Keratinocyte (primary cell): ENCODE measurements at regions not wholly inside any gene's neighbourhood (a gene's known extent, or its start where the extent isn't known, plus 50 kb on each side); places are given as distances from the start of the nearest gene placed in this dataset.
"Not testable (repeated sequence)": the region's sequence is repeated elsewhere in the genome, so short reads cannot be mapped to it uniquely, and the experiment has no call there.

ENCODE experiments used
- DNase-seq: peaks from one replicate; pipeline ENCODE4 v3.0.0-alpha.2; 2011; ENCODE audit warnings: low read depth, missing footprints, low spot score
- FAIRE-seq: peaks from 2 replicates; lab custom pipeline; 2011; peaks lifted over from hg19 to GRCh38; lab: Jason Lieb, UNC
- H2AFZ ChIP-seq: 2 replicates; pipeline ENCODE4 v1.6.0; 2012; ENCODE audit warnings: low read length, control low read depth, inconsistent platforms; ENCODE audit not compliant: control insufficient read depth
- H3K27ac ChIP-seq: 2 replicates; pipeline ENCODE4 v1.5.1; 2011; ENCODE audit warnings: low read length; ENCODE audit not compliant: control insufficient read depth, insufficient read depth
- H3K27me3 ChIP-seq: 3 replicates; pipeline ENCODE4 v1.6.0; 2011; ENCODE audit warnings: low read length; ENCODE audit not compliant: control insufficient read depth, insufficient read depth; ENCODE audit errors: extremely low read depth
- H3K36me3 ChIP-seq, 2 experiments: 2 replicates in 1 of 2; 3 replicates in 1 of 2; pipeline ENCODE4 v1.5.1; 2011; ENCODE audit warnings: low read length in 2 of 2, mild to moderate bottlenecking in 1 of 2; ENCODE audit not compliant: control insufficient read depth in 2 of 2, insufficient read depth in 2 of 2; ENCODE audit errors: extremely low read depth in 1 of 2
- H3K4me1 ChIP-seq: 3 replicates; pipeline ENCODE4 v1.5.1; 2011; ENCODE audit warnings: low read length; ENCODE audit not compliant: control insufficient read depth, insufficient read depth; ENCODE audit errors: extremely low read depth
- H3K4me2 ChIP-seq: 3 replicates; pipeline ENCODE4 v1.6.0; 2011; ENCODE audit warnings: low read depth, low read length; ENCODE audit not compliant: control insufficient read depth, insufficient read depth; ENCODE audit errors: extremely low read depth
- H3K4me3 ChIP-seq, 3 experiments: fragments of 200-600 bp in 1 of 3; sonication (generic) in 1 of 3; 2 replicates in 2 of 3; 3 replicates in 1 of 3; pipeline ENCODE4 v1.5.1; 2011 to 2016; ENCODE audit warnings: low read length in 3 of 3, mild to moderate bottlenecking in 3 of 3, control low read depth in 2 of 3, inconsistent platforms in 1 of 3, low read depth in 1 of 3, mixed read lengths in 1 of 3, mixed run types in 1 of 3, moderate library complexity in 1 of 3; ENCODE audit not compliant: control insufficient read depth in 2 of 3, insufficient read depth in 2 of 3; ENCODE audit errors: extremely low read depth in 1 of 3
- H3K79me2 ChIP-seq: 2 replicates; pipeline ENCODE4 v1.6.0; 2012; ENCODE audit warnings: low read length; ENCODE audit not compliant: control insufficient read depth, insufficient read depth
- H3K9ac ChIP-seq: 3 replicates; pipeline ENCODE4 v1.6.0; 2011; ENCODE audit warnings: low read length; ENCODE audit not compliant: control insufficient read depth, insufficient read depth; ENCODE audit errors: extremely low read depth
- H3K9me1 ChIP-seq: 3 replicates; pipeline ENCODE4 v1.6.0; 2011; ENCODE audit warnings: low read length; ENCODE audit not compliant: control insufficient read depth, insufficient read depth; ENCODE audit errors: extremely low read depth
- H3K9me3 ChIP-seq: 2 replicates; pipeline ENCODE4 v1.5.1; 2012; ENCODE audit warnings: low read depth, low read length; ENCODE audit not compliant: control insufficient read depth
- H4K20me1 ChIP-seq: 3 replicates; pipeline ENCODE4 v1.6.0; 2011; ENCODE audit warnings: low read length; ENCODE audit not compliant: control insufficient read depth, insufficient read depth; ENCODE audit errors: extremely low read depth
- dilution Hi-C: fragments of 300-500 bp; cut with MboI; formaldehyde crosslinking; loops from one replicate; pipeline ENCODE4 v1.7.0; 2020; ENCODE audit warnings: low sequenced_read_pairs; ENCODE audit not compliant: extremely low pct_ligation_motif_present

GRCh38 chr1:83395130-83395529, 603.8 kb downstream of the TTLL7 start:
- H3K9me3 ChIP-seq, H3K9me1 ChIP-seq, H3K27ac ChIP-seq, H3K36me3 ChIP-seq, H3K4me3 ChIP-seq, H3K79me2 ChIP-seq, H3K4me2 ChIP-seq, H4K20me1 ChIP-seq, H3K27me3 ChIP-seq, DNase-seq, H2AFZ ChIP-seq, H3K4me1 ChIP-seq, H3K9ac ChIP-seq, dilution Hi-C loops: not testable (repeated sequence)
- FAIRE-seq, result peak; percentile 67

GRCh38 chr1:83386946-83387345, 612.0 kb downstream of the TTLL7 start:
- H3K27ac ChIP-seq, H3K4me3 ChIP-seq, H3K27me3 ChIP-seq, H3K4me2 ChIP-seq, FAIRE-seq, H3K9me3 ChIP-seq, dilution Hi-C loops, H3K9me1 ChIP-seq, H3K36me3 ChIP-seq, H3K79me2 ChIP-seq, H3K9ac ChIP-seq, H4K20me1 ChIP-seq, DNase-seq, H3K4me1 ChIP-seq, H2AFZ ChIP-seq: not testable (repeated sequence)

- DNase-seq, H3K79me2 ChIP-seq, H3K9ac ChIP-seq, FAIRE-seq, H2AFZ ChIP-seq, H3K27me3 ChIP-seq, H3K9me3 ChIP-seq, H3K4me2 ChIP-seq, H3K9me1 ChIP-seq, H3K27ac ChIP-seq, H3K4me3 ChIP-seq, H3K36me3 ChIP-seq, H3K4me1 ChIP-seq, dilution Hi-C loops, H4K20me1 ChIP-seq: not testable (repeated sequence)
Measured at GRCh38 chr1:83383107-83383506, 615.8 kb downstream of the TTLL7 start.

DNA sequence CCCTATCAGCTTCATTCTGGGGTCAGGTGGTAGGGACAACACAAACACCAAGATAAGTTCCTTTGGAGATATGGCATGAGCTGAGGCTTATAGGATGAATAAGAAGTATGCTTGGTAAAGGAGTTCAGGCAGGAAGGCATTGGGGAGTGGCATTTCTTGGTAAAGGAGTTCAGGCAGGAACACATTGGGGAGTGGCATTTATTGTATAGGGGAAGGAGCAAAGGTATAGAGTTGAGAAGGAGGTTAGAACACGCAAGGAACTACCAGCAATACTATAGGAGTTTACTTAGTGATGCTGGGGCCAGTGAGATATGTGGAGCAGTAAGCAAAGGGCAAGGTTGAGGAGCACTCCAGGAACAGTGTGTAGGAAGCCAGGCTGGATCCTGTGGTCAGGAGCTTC, 625.9 kb downstream of the TTLL7 start:
- H2AFZ ChIP-seq, H3K4me1 ChIP-seq, H3K27ac ChIP-seq, DNase-seq, H3K36me3 ChIP-seq, H3K9ac ChIP-seq, dilution Hi-C loops, H3K9me3 ChIP-seq, H3K4me2 ChIP-seq, H3K4me3 ChIP-seq, H3K9me1 ChIP-seq, H3K79me2 ChIP-seq, H4K20me1 ChIP-seq, H3K27me3 ChIP-seq: not testable (repeated sequence)
- FAIRE-seq, result peak; percentile 53

DNA sequence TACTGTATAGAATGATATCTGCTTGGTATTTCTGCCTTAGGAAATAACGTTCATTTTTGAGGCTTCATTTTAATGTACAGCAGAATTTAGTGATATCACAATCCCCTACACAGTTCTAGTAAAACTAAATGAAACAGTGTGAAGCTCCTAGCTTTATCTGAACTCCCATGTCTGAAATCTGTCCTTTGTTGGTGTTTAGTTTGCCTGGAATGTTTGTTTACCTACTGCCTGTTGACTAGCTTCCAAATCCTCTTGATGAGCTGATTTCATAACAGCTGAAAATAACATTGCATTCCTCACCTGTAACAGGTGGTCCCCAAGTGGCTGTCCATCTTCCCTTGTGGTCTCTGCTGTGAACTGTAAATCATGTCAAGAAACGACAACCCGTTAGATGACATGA, 629.1 kb downstream of the TTLL7 start:
- H2AFZ ChIP-seq, H4K20me1 ChIP-seq, H3K4me1 ChIP-seq, DNase-seq, H3K4me2 ChIP-seq, H3K36me3 ChIP-seq, H3K27me3 ChIP-seq, dilution Hi-C loops, H3K9ac ChIP-seq, H3K27ac ChIP-seq, H3K4me3 ChIP-seq, H3K79me2 ChIP-seq, H3K9me1 ChIP-seq, H3K9me3 ChIP-seq: not testable (repeated sequence)
- peak; percentile 71 for FAIRE-seq
